GM19395 (cell line): ENCODE measurements at regions not wholly inside any gene's neighbourhood (a gene's known extent, or its start where the extent isn't known, plus 50 kb on each side); places are given as distances from the start of the nearest gene placed in this dataset.

ENCODE experiments used
- ATAC-seq: cut with Tn5 transposase; IDR thresholded peaks from one replicate; pipeline ENCODE4 v1.9.1; 2021; ENCODE audit warnings: mild to moderate bottlenecking, moderate library complexity; ENCODE audit not compliant: unreplicated experiment

GRCh38 chr5:33235824-33236223 lies 204.9 kb upstream of the TARS1 start:
- ATAC-seq, result peak; percentile 76

DNA sequence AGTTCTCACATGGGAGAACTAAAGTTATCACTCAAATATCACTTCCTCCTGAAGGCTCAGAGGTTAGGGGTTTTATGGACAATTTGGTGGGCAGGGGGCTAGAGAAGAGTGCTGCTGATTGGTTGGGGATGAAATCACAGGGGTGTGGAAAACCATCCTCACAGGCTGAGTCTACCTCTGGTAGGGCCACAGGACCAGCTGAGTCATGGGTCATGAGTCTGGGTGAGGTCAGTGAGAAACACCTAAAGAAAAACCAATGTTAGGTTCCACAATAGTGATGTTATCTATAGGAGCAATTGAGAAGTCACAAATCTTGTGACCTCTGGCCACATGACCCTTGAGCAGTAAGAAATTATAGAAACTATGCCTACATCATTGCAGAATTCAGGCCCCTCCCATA lies 203.3 kb upstream of the TARS1 start:
- no peak for ATAC-seq

GRCh38 chr5:33238826-33239695 lies 201.7 kb upstream of the TARS1 start:
- no peak for ATAC-seq

DNA sequence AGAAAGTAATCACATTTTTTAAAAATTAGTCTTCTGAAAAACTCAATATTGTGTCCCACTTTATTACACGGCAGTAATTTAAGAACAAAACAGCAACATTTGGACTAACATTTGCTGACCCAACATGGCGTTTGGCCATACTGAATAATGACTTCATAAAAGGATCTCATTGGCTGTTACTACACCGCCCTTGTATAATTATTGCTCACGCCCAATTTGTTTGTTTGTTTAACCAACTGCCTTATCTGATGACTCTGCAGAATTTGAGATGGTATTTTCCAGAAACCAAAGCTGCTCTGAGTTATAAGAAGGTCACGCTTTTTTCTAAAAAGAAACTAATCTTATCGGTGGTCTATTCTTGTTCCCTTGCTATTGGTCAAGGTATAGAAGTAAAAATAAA lies 200.2 kb upstream of the TARS1 start:
- ATAC-seq, result no peak

DNA sequence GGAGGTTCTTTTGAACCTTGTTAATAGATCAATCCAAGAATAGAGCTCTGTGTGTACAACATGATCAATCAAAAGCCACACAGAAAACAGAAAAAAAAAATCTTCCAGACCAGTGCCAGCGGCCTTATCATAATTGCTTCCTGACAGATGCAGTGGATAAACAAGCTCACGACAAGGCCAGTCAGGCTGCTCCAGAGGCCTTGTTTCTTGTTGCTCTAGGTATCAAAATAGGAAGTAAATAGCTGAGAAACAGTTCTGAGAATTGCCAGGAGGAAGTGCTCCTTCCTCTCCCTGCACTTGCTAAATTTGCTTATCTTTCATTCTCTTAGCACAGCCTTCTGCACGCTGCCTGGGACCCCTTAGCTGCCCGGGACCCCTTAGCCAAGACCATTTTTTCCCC lies 199.0 kb upstream of the TARS1 start:
- ATAC-seq, result peak; percentile 77

GRCh38 chr5:33242277-33242676 lies 198.5 kb upstream of the TARS1 start:
- ATAC-seq, result no peak

- ATAC-seq, result no peak
These were observed 196.2 kb upstream of the TARS1 start for GRCh38 chr5:33244441-33245150.

DNA sequence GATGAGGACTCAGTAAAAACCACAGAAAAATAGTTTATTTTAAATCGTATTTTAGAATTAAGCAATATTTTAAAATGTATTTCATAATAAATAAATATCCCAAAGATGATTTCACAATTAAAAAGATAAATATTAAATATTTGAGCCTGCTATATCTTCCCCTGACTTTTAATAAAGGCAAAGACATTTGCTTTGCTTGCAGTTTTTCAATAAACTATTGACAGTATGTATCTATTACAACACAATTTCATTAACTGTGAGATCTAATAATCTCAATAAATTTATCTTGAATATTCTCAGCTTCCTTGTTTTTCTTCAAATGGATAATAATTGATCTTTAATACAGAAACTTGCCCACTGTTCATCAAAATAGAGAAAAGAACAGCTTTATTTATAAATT lies 186.2 kb upstream of the TARS1 start:
- ATAC-seq, result no peak

GRCh38 chr5:33257807-33258429 lies 182.8 kb upstream of the TARS1 start:
- no peak for ATAC-seq

GRCh38 chr5:33258553-33258952 lies 182.2 kb upstream of the TARS1 start:
- ATAC-seq, result no peak

- ATAC-seq, result no peak
These were observed 180.7 kb upstream of the TARS1 start for GRCh38 chr5:33260098-33260497.

- ATAC-seq, result no peak
These were observed 179.5 kb upstream of the TARS1 start for GRCh38 chr5:33261305-33261704.

GRCh38 chr5:33261747-33262146 lies 179.0 kb upstream of the TARS1 start:
- ATAC-seq, result no peak

GRCh38 chr5:33267801-33268200 lies 173.0 kb upstream of the TARS1 start:
- ATAC-seq, result no peak

DNA sequence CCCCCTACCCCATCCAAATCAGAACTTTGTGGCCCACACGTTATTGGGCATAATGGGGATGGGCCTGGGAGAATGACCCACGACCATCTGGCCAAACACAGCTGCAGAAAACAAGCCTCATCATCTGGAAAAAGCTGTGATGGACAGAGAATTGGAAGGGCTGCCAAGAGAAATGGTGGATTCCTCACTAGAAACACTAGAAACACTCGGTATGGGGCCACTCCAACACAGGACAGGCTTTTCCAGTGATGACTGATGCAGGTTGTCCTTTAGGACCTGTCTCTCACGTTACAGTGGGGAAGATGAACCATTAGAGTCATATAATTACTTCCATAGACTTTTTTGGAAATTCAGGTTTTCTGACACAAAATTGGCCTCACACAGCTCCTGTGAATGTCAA lies 172.4 kb upstream of the TARS1 start:
- ATAC-seq, result no peak

- ATAC-seq, result no peak
These were observed 170.1 kb upstream of the TARS1 start for GRCh38 chr5:33270671-33271070.

DNA sequence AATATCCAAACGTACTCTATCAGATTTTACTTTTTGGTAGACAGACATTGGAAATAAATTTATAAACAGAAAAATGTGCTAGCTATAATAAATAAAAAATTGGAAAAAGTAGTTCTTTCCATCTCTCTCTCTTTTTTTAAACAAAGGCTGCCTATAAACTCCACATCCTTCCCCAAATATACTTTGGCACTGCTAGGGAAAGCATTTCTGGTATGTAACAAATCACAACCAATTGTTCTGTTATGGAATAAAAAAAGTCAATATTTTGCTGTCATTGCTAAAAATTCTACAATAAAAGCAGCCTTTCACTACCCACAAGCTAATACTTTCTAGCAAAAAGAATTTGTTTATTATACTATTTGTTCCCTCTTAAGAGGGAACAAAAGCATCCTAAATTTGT lies 169.2 kb upstream of the TARS1 start:
- no peak for ATAC-seq

- no peak for ATAC-seq
These were observed 168.5 kb upstream of the TARS1 start for GRCh38 chr5:33272288-33272687.

GRCh38 chr5:33273985-33274384 lies 166.8 kb upstream of the TARS1 start:
- no peak for ATAC-seq

DNA sequence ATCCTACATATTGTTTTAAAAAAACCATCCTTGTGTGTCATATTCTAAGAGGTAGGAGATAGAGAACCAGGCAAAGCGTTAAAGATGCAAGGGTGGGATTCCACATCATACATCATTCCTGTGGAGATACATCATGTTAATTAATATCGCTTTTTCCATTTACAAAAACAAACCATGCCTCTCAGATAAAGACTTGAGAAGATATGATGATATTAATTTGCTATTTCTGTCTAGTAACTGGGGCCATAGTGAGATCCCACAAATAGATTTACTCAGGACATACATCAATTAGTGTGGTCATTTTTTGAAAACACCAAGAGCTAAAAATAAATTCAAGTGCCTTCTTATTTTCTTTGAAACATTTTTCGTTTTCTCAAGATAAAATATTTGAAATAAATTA lies 165.4 kb upstream of the TARS1 start:
- ATAC-seq, result no peak

DNA sequence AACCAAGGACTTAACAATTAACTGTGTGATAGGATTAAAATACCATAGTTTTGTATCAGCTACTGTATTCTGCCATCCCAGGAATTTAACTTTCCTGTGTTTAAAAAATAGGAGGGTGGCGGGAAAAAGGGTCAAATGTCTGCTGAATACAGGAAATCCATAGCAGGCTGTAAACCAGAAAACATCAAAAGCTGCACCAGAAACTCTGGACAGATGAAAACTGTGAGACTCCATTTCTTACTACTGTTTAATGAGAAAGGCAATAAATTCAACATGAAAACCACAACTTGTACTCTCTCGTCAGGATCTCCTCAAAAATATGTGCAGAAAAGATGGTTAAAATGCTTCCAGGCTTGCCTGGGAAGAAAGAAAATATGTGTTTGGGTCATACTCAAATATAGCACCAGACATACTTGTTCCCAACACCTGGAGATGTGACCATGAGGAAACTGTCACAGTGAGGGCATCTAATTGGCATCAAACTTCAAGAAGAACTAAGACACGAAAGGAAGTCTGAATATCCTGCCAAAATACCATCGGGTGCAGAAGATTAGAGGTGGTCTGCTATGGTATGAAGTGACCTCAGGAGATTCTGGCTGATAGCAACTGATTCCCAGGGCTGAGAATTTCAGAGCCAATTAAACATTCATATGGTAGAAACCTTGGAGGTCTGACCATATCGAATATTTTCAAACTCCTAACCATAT lies 164.7 kb upstream of the TARS1 start:
- ATAC-seq, result no peak
